ENCODE measurements at regions not wholly inside any gene's neighbourhood (a gene's known extent, or its start where the extent isn't known, plus 50 kb on each side); places are given as distances from the start of the nearest gene placed in this dataset.

- TF ChIP-seq, protein P1, sequence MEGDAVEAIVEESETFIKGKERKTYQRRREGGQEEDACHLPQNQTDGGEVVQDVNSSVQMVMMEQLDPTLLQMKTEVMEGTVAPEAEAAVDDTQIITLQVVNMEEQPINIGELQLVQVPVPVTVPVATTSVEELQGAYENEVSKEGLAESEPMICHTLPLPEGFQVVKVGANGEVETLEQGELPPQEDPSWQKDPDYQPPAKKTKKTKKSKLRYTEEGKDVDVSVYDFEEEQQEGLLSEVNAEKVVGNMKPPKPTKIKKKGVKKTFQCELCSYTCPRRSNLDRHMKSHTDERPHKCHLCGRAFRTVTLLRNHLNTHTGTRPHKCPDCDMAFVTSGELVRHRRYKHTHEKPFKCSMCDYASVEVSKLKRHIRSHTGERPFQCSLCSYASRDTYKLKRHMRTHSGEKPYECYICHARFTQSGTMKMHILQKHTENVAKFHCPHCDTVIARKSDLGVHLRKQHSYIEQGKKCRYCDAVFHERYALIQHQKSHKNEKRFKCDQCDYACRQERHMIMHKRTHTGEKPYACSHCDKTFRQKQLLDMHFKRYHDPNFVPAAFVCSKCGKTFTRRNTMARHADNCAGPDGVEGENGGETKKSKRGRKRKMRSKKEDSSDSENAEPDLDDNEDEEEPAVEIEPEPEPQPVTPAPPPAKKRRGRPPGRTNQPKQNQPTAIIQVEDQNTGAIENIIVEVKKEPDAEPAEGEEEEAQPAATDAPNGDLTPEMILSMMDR (IDR thresholded peaks at IDR 0.05): no peak
- TF ChIP-seq POLR2A (IDR thresholded peaks at IDR 0.05): no peak
Observed at GRCh38 chr2:19538411-19538963, 180.1 kb upstream of the OSR1 start.

Data from right lobe of liver (tissue), 4 donors.